Activated naive CD8-positive, alpha-beta T cell treated with anti-CD3 and anti-CD28 coated beads, Interleukin-2, amount 10 ng/mL, durations not matched to agents 7 days and 5 days (primary cell): ENCODE measurements at regions not wholly inside any gene's neighbourhood (a gene's known extent, or its start where the extent isn't known, plus 50 kb on each side); places are given as distances from the start of the nearest gene placed in this dataset.

ENCODE experiments used
- ATAC-seq: fragments of 150-1000 bp; cut with Tn5 transposase; one replicate; pipeline ENCODE4 v1.10.0; 2021; ENCODE audit warnings: low read depth, moderate library complexity
- POLR2A ChIA-PET: fragments of 350-600 bp; sonication (Branson Sonifier 250); formaldehyde crosslinking; loops from one replicate; lab custom pipeline; 2021; ENCODE audit warnings: antibody characterized with exemption; lab: Charles Lee
- DNase-seq: peaks from one replicate; pipeline ENCODE4 v3.0.0; 2021
- H3K27ac Mint-ChIP-seq: one replicate; pipeline ENCODE4 v1.8.0; 2022; ENCODE audit warnings: mild to moderate bottlenecking, mixed read lengths
- H3K27me3 Mint-ChIP-seq: one replicate; pipeline ENCODE4 v1.8.0; 2022; ENCODE audit warnings: mild to moderate bottlenecking, moderate library complexity, mixed read lengths
- H3K36me3 Mint-ChIP-seq: one replicate; pipeline ENCODE4 v1.8.0; 2021; ENCODE audit warnings: mild to moderate bottlenecking, mixed read lengths
- H3K4me1 Mint-ChIP-seq: one replicate; pipeline ENCODE4 v1.8.0; 2021; ENCODE audit warnings: mixed read lengths
- H3K4me3 Mint-ChIP-seq: one replicate; pipeline ENCODE4 v1.8.0; 2022; ENCODE audit warnings: mild to moderate bottlenecking, moderate library complexity, mixed read lengths
- H3K9me3 Mint-ChIP-seq: one replicate; pipeline ENCODE4 v1.8.0; 2021; ENCODE audit warnings: mixed read lengths

DNA sequence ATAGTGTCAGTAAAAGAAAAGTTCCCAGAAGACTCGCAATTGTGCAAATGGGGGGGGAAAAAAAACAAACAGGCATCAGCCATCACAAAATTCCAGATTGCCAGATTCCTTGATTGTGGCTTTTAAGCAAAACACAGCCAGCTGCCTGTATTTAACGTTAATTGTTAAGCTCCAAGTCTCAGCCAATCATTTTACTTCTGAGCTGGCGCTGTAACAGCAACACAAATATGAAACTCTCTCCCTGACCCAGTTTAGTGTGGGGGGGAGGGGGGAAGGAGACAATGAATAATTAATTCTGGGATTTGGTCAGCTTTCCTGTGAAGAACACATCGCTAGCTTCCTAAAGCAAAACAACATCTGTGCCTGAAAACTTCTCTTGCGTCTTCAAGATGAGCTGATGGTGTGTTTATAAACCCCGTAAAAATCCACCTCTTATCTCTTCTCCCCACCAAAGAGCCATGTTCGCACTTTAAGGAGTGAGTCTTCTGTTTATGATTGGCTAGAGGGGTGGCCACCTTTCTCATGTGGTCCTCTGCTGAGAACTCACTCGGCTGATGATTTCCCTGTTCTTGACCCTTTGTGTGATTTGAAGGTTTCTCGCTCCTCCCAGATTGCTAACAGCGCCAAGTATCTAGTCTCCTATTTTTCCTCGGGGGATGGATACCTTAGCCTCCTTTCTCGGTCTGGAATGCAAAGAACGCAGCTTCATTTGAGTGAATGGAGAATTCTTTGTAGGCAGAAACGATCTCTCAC lies 160.2 kb upstream of the DAPK1 start:
- Mint-ChIP-seq H3K27me3 (peaks cover 12% of the 10 kb centered on the region), H3K27ac (no peak overlapping the region), H3K4me1 (peaks cover 3% of the 10 kb centered on the region), H3K36me3 (no peaks in the 10 kb centered on the region), H3K4me3 (peak overlapping the region; percentile 40), H3K9me3 (no peaks in the 10 kb centered on the region)
- POLR2A ChIA-PET: no interaction called here
- DNase-seq (no peak), ATAC-seq (no peak)

DNA sequence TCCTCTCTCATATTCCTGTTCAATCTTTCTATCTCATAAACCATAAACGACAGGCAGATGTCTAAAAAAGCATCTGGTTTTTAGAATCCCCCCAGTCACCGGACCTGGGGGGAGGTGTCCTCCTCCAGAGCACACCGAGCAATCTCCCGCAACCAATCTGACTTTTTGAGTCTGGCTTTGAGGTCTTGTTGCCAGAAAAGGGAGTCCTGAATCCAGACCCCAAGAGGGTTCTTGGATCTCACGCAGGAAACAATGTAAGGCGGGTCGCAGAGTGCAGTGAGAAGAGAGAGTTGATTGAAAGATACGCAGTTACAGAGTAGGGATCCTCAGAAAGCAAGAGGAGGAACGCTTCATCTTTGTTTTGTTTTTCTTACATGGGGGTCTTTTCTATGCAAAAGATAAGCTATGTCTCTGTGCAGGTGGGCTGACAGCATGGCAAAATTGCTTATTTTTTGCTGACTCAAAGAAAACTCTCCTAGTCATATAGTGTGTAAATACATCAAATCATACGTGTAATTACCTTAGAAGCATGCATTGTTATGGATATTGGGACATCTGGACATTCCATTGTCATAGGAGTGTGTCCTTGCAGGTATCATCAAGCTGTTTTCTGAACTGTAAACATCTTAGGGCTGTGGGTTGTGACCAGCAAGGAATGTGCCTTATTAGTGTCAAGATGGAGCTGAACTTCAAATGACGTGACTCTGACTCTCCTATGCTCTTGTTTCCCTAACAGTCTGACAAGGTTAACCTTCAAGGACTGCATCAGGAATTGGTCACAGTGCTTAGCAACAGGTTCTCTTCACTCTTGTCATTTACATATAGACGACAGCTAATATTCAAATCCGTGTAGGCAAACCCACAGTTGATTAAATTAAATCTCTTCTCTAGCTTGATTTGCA lies 159.3 kb upstream of the DAPK1 start:
- ATAC-seq (no peak), DNase-seq (no peak)
- H3K27me3 Mint-ChIP-seq: peaks cover 12% of the 10 kb centered on the region
- H3K36me3 Mint-ChIP-seq: no peaks in the 10 kb centered on the region
- H3K9me3 Mint-ChIP-seq: no peaks in the 10 kb centered on the region
- H3K27ac Mint-ChIP-seq: no peak overlapping the region
- POLR2A ChIA-PET: interaction anchor here (0.7 kb wide), 1 partner anchor 145 kb away, joined by 4 read pairs; no protein-coding TSS in a partner anchor
- peaks cover 3% of the 10 kb centered on the region for H3K4me1 Mint-ChIP-seq
- H3K4me3 Mint-ChIP-seq: no peak overlapping the region

DNA sequence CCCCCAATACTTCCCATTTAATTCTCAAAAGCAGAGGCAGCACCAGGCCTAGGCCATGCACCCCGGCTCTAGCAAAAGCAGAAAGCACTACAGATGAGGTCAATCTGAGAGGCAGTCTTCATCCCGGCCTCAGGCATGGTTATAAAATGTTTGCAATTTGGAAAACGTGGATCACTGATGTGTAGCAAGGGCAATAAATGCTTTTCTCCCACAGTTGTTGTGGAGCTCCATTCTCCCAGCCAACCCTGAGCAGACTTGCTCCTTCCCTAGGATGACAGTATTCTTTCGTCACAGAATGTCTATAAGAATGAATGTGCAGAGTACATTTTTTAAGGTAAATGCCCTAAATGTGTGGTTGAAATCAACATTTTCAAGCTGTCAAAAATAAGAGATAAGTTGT lies 157.3 kb upstream of the DAPK1 start:
- ATAC-seq (no peak), DNase-seq (no peak)
- no peaks in the 10 kb centered on the region for H3K36me3 Mint-ChIP-seq
- H3K9me3 Mint-ChIP-seq: no peaks in the 10 kb centered on the region
- POLR2A ChIA-PET: no interaction called here
- H3K27me3 Mint-ChIP-seq: peaks cover 12% of the 10 kb centered on the region
- H3K4me1 Mint-ChIP-seq: peaks cover 3% of the 10 kb centered on the region
- H3K4me3 Mint-ChIP-seq: no peak overlapping the region
- H3K27ac Mint-ChIP-seq: no peak overlapping the region

- H3K27ac Mint-ChIP-seq: no peak overlapping the region
These were observed 154.9 kb upstream of the DAPK1 start for GRCh38 chr9:87342743-87343142.

DNA sequence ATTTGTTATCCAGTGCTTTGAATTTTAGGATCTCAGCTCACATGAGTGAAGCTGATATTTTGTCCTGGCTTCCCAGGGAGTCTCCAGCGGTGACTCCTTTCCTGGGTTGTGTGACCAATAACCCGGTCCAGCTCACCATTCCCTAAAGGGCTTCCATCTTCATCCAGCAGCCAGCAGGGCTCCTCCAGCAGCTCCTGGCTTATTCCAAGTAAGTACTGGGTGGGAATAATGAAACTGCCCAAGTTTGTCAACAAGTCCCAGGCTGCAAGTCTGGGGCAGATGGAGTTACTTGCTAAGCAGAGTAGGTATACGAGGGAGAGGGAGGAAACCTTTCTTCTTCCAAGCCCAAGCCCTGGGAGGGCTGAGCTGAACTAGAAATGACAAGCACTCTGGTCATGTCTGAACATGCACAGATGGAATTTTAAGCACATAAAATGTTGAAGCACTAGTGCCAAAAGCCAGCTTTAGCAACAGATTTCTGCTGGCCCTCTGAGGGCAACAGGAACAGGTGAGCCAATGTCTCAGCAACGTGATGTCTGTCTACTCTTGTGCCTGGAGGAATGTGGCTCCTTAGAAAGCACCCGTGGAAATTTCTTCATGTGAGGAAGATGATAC lies 153.7 kb upstream of the DAPK1 start:
- Mint-ChIP-seq H3K9me3 (no peaks in the 10 kb centered on the region), H3K4me1 (no peaks in the 10 kb centered on the region)

More at GRCh38 chr9:87342743-87343142, 154.9 kb upstream of the DAPK1 start:
- no peak for ATAC-seq
- Mint-ChIP-seq H3K9me3 (no peaks in the 10 kb centered on the region), H3K4me3 (no peak overlapping the region), H3K36me3 (no peaks in the 10 kb centered on the region), H3K4me1 (no peaks in the 10 kb centered on the region), H3K27me3 (peaks cover 6% of the 10 kb centered on the region)
- POLR2A ChIA-PET: no interaction called here
- no peak for DNase-seq

GRCh38 chr9:87346061-87346665 lies 151.5 kb upstream of the DAPK1 start:
- POLR2A ChIA-PET: no interaction called here
- Mint-ChIP-seq H3K27ac (no peak overlapping the region), H3K36me3 (no peaks in the 10 kb centered on the region), H3K4me1 (no peaks in the 10 kb centered on the region), H3K9me3 (no peaks in the 10 kb centered on the region), H3K4me3 (no peak overlapping the region), H3K27me3 (no peaks in the 10 kb centered on the region)
- no peak for DNase-seq
- no peak for ATAC-seq

More for the DNA sequence above, 153.7 kb upstream of the DAPK1 start:
- DNase-seq (no peak), ATAC-seq (no peak)
- Mint-ChIP-seq H3K36me3 (no peaks in the 10 kb centered on the region), H3K27me3 (no peaks in the 10 kb centered on the region), H3K27ac (no peak overlapping the region), H3K4me3 (no peak overlapping the region)
- POLR2A ChIA-PET: no interaction called here

DNA sequence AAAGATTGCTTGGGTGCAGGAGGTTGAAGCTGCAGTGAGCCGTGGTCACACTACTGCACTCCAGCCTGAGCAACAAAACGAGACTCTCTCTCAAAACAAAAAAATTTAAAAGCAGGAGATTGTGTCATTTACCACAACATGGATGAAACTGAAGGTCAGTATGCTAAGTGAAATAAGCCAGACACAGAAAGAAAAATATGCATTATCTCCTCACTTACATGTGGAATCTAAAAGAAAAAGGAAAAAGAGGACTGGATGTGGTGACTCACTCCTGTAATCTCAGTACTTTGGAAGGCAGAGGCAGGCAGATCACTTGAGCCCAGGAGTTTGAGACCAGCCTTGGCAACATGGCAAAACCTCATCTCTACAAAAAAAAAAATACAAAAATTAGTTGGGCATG lies 146.8 kb upstream of the DAPK1 start:
- Mint-ChIP-seq H3K4me3 (no peak overlapping the region), H3K9me3 (no peaks in the 10 kb centered on the region), H3K36me3 (no peaks in the 10 kb centered on the region), H3K4me1 (no peaks in the 10 kb centered on the region), H3K27ac (no peak overlapping the region), H3K27me3 (no peaks in the 10 kb centered on the region)
- ATAC-seq: no peak
- POLR2A ChIA-PET: no interaction called here
- no peak for DNase-seq

DNA sequence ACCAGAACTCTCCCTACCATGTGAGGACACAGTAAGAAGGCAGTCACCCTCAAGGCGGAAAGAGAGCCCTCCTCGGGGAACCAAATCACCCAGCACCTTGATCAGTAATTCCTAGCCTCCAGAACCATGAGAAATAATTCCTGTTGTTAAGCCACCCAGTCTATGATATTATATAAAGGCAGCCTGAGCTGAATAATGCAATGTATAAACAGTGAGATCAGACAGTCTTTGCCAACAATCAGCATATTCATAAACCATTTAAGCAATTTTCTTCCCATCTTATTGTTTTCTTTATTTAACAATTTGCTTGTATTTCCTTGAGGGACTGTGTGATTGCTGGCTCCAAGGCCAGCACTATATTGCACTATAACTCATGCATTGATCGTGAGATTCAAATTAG lies 144.4 kb upstream of the DAPK1 start:
- Mint-ChIP-seq H3K36me3 (no peaks in the 10 kb centered on the region), H3K4me1 (no peaks in the 10 kb centered on the region), H3K9me3 (no peaks in the 10 kb centered on the region), H3K4me3 (no peak overlapping the region), H3K27me3 (peaks cover 2% of the 10 kb centered on the region), H3K27ac (no peak overlapping the region)
- POLR2A ChIA-PET: no interaction called here
- DNase-seq (no peak), ATAC-seq (no peak)

DNA sequence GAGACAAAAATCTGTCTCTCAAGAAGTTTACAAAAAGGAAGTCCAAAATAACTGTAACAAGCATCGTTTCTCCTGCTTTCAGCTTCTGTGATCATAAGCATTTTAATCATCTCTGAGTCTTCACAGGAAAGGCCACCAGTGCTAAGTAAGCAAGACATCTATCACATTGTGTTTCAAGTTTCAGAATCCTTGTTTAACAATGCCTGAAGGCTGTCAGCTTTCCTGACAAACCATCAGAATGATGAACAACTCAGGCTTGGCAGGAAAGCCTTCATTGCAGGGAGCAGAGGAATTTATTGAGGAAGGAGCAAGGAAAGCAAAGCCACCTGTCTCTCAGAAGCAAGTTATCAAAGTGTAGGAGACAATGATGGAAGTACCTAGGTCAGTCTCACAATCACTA lies 143.5 kb upstream of the DAPK1 start:
- no peaks in the 10 kb centered on the region for H3K36me3 Mint-ChIP-seq

DNA sequence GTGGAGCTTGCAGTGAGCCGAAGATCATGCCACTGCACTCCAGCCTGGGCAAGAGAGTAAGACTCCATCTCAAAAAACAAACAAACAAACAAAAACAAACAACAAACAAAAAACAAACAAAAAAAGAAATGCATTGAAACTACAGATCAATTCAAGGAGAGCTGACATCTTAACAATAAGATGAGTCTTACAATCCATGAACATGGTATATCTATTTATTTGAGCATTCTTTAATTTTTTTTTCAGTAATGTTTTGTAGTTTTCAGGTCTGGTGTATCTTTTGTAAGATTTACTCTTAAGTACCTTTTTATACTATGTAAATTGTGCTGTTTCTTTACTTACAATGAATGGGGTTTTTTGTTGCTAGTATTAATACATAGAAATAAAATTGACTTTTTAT lies 140.1 kb upstream of the DAPK1 start:
- no peak for ATAC-seq
- H3K27ac Mint-ChIP-seq: no peak overlapping the region
- peaks cover 3% of the 10 kb centered on the region for H3K9me3 Mint-ChIP-seq
- no peak overlapping the region for H3K4me3 Mint-ChIP-seq
- POLR2A ChIA-PET: no interaction called here
- DNase-seq: no peak
- H3K4me1 Mint-ChIP-seq: no peaks in the 10 kb centered on the region
- H3K27me3 Mint-ChIP-seq: peaks cover 2% of the 10 kb centered on the region
- no peaks in the 10 kb centered on the region for H3K36me3 Mint-ChIP-seq

More for the DNA sequence above, 143.5 kb upstream of the DAPK1 start:
- Mint-ChIP-seq H3K27ac (no peak overlapping the region), H3K4me1 (no peaks in the 10 kb centered on the region), H3K9me3 (no peaks in the 10 kb centered on the region), H3K4me3 (no peak overlapping the region), H3K27me3 (peaks cover 2% of the 10 kb centered on the region)
- DNase-seq (no peak), ATAC-seq (no peak)
- POLR2A ChIA-PET: no interaction called here

DNA sequence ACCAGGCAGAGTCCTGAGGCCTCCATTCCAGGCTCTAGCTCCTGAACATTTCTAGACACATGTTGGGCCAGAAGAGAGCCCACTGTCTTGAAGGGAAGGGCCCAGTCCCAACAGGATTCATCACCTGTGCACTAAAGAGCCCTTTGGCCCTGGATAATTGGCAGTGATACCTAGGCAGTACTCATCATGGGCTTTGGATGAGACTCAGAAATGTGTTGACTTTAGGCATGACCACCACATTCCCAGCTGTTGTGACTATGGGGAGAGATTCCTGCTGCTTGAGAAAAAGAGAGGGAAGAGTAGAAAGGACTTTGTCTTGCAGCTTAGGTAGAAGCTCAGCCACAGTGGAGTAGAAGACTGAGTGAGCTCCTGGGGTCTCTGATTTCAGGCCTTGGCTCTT lies 138.4 kb upstream of the DAPK1 start:
- H3K36me3 Mint-ChIP-seq: no peaks in the 10 kb centered on the region
- H3K4me3 Mint-ChIP-seq: no peak overlapping the region
- H3K4me1 Mint-ChIP-seq: no peaks in the 10 kb centered on the region
- peaks cover 3% of the 10 kb centered on the region for H3K9me3 Mint-ChIP-seq
- POLR2A ChIA-PET: no interaction called here
- DNase-seq: no peak
- no peak for ATAC-seq
- peaks cover 2% of the 10 kb centered on the region for H3K27me3 Mint-ChIP-seq
- no peak overlapping the region for H3K27ac Mint-ChIP-seq

DNA sequence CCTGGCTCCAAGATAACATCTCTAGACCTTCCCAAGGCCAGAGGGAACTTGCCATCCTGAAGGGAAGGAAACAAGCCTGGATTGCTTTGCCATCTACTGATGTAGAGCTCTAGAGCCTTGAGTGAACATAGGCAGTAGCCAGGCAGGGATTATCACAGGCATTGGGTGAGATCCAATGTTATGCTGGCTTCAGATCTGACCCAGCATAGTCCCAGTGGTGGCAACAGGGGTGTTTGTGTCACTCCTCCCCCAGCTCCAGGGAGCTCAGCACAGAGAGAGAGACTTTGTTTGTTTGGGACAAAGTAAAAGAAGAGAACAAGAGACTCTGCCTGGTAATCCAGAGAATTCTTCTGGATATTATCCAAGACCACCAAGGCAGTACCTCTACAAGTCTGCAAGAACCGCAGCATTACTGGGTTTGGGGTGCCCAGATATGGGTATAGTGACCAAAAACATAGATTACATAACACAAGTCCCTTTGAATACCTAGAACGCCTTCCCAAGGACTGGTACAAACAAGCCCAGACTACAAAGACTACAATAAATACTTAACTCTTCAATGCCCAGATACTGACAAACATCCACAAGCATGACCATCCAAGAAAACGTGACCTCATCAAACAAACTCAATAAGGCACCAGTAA lies 137.6 kb upstream of the DAPK1 start:
- ATAC-seq: no peak
- peaks cover 2% of the 10 kb centered on the region for H3K27me3 Mint-ChIP-seq

More for the DNA sequence above, 137.6 kb upstream of the DAPK1 start:
- no peak for DNase-seq
- POLR2A ChIA-PET: no interaction called here
- Mint-ChIP-seq H3K9me3 (peaks cover 3% of the 10 kb centered on the region), H3K4me1 (no peaks in the 10 kb centered on the region), H3K4me3 (no peak overlapping the region), H3K27ac (no peak overlapping the region), H3K36me3 (no peaks in the 10 kb centered on the region)
